Embryonic facial prominence (tissue), 1 donor: ENCODE measurements at regions not wholly inside any gene's neighbourhood (a gene's known extent, or its start where the extent isn't known, plus 50 kb on each side); places are given as distances from the start of the nearest gene placed in this dataset.

Experiments
- DNase-seq: peaks from one replicate; pipeline ENCODE4 v3.0.0-alpha.2; 2016; ENCODE audit errors: extremely low spot score

- no peak for DNase-seq
Measured at GRCh38 chr21:39055167-39055767, 128.0 kb downstream of the PSMG1 start.

GRCh38 chr21:39054066-39054465 lies 129.2 kb downstream of the PSMG1 start:
- DNase-seq: no peak

GRCh38 chr21:39053126-39053525 lies 130.1 kb downstream of the PSMG1 start:
- DNase-seq: no peak

GRCh38 chr21:39052718-39053117 lies 130.5 kb downstream of the PSMG1 start:
- no peak for DNase-seq

- no peak for DNase-seq
Measured at GRCh38 chr21:39051588-39051949, 131.7 kb downstream of the PSMG1 start.

- no peak for DNase-seq
Measured at GRCh38 chr21:39050841-39051587, 132.2 kb downstream of the PSMG1 start.

GRCh38 chr21:39048574-39048973 lies 134.7 kb downstream of the PSMG1 start:
- no peak for DNase-seq

- peak; percentile 37 for DNase-seq
Measured at GRCh38 chr21:39048064-39048463, 135.2 kb downstream of the PSMG1 start.

GRCh38 chr21:39047046-39047445 lies 136.2 kb downstream of the PSMG1 start:
- no peak for DNase-seq

- DNase-seq: no peak
Measured at GRCh38 chr21:39046236-39046916, 136.9 kb downstream of the PSMG1 start.

- DNase-seq: no peak
Measured at GRCh38 chr21:39041816-39042215, 141.4 kb downstream of the PSMG1 start.

- no peak for DNase-seq
Measured at GRCh38 chr21:39040494-39041110, 142.6 kb downstream of the PSMG1 start.

- no peak for DNase-seq
Measured at GRCh38 chr21:39037807-39038405, 145.3 kb downstream of the PSMG1 start.

- no peak for DNase-seq
Measured at GRCh38 chr21:39036581-39036980, 146.7 kb downstream of the PSMG1 start.

- DNase-seq: no peak
Measured at GRCh38 chr21:39034590-39035536, 148.4 kb downstream of the PSMG1 start.

GRCh38 chr21:39033878-39034589 lies 149.2 kb downstream of the PSMG1 start:
- peak; percentile 29 for DNase-seq

- no peak for DNase-seq
Measured at GRCh38 chr21:39029900-39030884, 153.1 kb downstream of the PSMG1 start.

- DNase-seq: peak; percentile 35
Measured at GRCh38 chr21:39029086-39029755, 154.0 kb downstream of the PSMG1 start.

- no peak for DNase-seq
Measured at GRCh38 chr21:39025198-39025597, 158.1 kb downstream of the PSMG1 start.
